GM23338 (cell line): ENCODE measurements at regions not wholly inside any gene's neighbourhood (a gene's known extent, or its start where the extent isn't known, plus 50 kb on each side); places are given as distances from the start of the nearest gene placed in this dataset.

ENCODE experiments used
- ATAC-seq: fragments of 200-7000 bp; cut with Tn5 transposase; 3 replicates; pipeline ENCODE4 v1.9.1; 2020
- DNase-seq: peaks from one replicate; pipeline ENCODE4 v3.0.0-alpha.2; 2015; ENCODE audit warnings: low spot score
- H2AFZ ChIP-seq: fragments of 200-600 bp; sonication (generic); 2 replicates; pipeline ENCODE4 v1.8.0; 2016; ENCODE audit warnings: antibody characterized with exemption, mild to moderate bottlenecking, moderate library complexity
- H3F3A ChIP-seq: fragments of 200-600 bp; sonication (generic); replicated peaks from 2 replicates; pipeline ENCODE4 v1.8.0; 2017; ENCODE audit warnings: antibody characterized with exemption, mixed run types, low read depth
- H3K27ac ChIP-seq: fragments of 200-600 bp; sonication (generic); 2 replicates; pipeline ENCODE4 v1.6.1; 2016; ENCODE audit warnings: low read depth
- H3K27me3 ChIP-seq: fragments of 200-600 bp; sonication (generic); 2 replicates; pipeline ENCODE4 v1.8.0; 2016; ENCODE audit warnings: mild to moderate bottlenecking, mixed run types, moderate library complexity; ENCODE audit not compliant: insufficient read depth
- H3K36me3 ChIP-seq: fragments of 200-600 bp; sonication (generic); 2 replicates; pipeline ENCODE4 v1.8.0; 2016; ENCODE audit warnings: mild to moderate bottlenecking; ENCODE audit not compliant: insufficient read depth
- H3K4me1 ChIP-seq: fragments of 200-600 bp; sonication (generic); 2 replicates; pipeline ENCODE4 v1.8.0; 2016; ENCODE audit warnings: mild to moderate bottlenecking, moderate library complexity; ENCODE audit not compliant: insufficient read depth
- H3K4me2 ChIP-seq: fragments of 200-600 bp; sonication (generic); 2 replicates; pipeline ENCODE4 v1.7.1; 2017; ENCODE audit warnings: mixed run types
- H3K4me3 ChIP-seq: fragments of 200-600 bp; sonication (generic); 2 replicates; pipeline ENCODE4 v1.6.1; 2016; ENCODE audit warnings: mixed run types
- H3K79me2 ChIP-seq: fragments of 200-600 bp; sonication (generic); replicated peaks from 2 replicates; pipeline ENCODE4 v1.8.0; 2017; ENCODE audit warnings: mild to moderate bottlenecking; ENCODE audit not compliant: insufficient read depth
- H3K9me2 ChIP-seq: fragments of 200-600 bp; sonication (generic); 2 replicates; pipeline ENCODE4 v1.8.0; 2017; ENCODE audit not compliant: insufficient read depth
- H4K20me1 ChIP-seq: fragments of 200-600 bp; sonication (generic); replicated peaks from 2 replicates; pipeline ENCODE4 v1.8.0; 2017; ENCODE audit warnings: mild to moderate bottlenecking; ENCODE audit not compliant: insufficient read depth
- H3K27ac Mint-ChIP-seq: 2 replicates; pipeline ENCODE4 v1.8.0; 2020; ENCODE audit warnings: inconsistent platforms, mild to moderate bottlenecking, moderate library complexity, mixed read lengths
- H3K27me3 Mint-ChIP-seq: 3 replicates; pipeline ENCODE4 v1.8.0; 2022; ENCODE audit warnings: low read depth, mild to moderate bottlenecking, moderate library complexity, mixed read lengths, inconsistent platforms; ENCODE audit not compliant: insufficient read depth, poor library complexity
- H3K36me3 Mint-ChIP-seq: 3 replicates; pipeline ENCODE4 v1.8.0; 2021; ENCODE audit warnings: low read depth, mild to moderate bottlenecking, inconsistent platforms, moderate library complexity, mixed read lengths
- H3K4me1 Mint-ChIP-seq: 3 replicates; pipeline ENCODE4 v1.8.0; 2020; ENCODE audit warnings: mild to moderate bottlenecking, inconsistent platforms, mixed read lengths
- H3K4me3 Mint-ChIP-seq: 3 replicates; pipeline ENCODE4 v1.8.0; 2021; ENCODE audit warnings: moderate library complexity, mild to moderate bottlenecking, inconsistent platforms, mixed read lengths
- H3K9me3 Mint-ChIP-seq: 3 replicates; pipeline ENCODE4 v1.8.0; 2020; ENCODE audit warnings: moderate library complexity, mild to moderate bottlenecking, inconsistent platforms, mixed read lengths
- EZH2phosphoT487 ChIP-seq: fragments of 200-600 bp; sonication (generic); IDR thresholded peaks from one replicate; pipeline ENCODE4 v1.8.1; 2018; ENCODE audit warnings: antibody characterized with exemption; ENCODE audit not compliant: unreplicated experiment
- ZNF462 ChIP-seq: fragments of 250-450 bp; sonication (Bioruptor Pico); IDR thresholded peaks from 2 replicates; pipeline ENCODE4 v1.5.0; 2020; ENCODE audit warnings: mild to moderate bottlenecking, moderate library complexity
- TF ChIP-seq, protein P1 (sequence below): IDR thresholded peaks from one replicate; pipeline ENCODE4 v1.6.1; 2018; ENCODE audit warnings: antibody characterized with exemption; ENCODE audit not compliant: unreplicated experiment

GRCh38 chr13:33405371-33405770 lies 119.8 kb upstream of the STARD13 start:
- no peaks in the 10 kb centered on the region for H3K79me2 ChIP-seq
- H3K27ac ChIP-seq, result no peak overlapping the region
- H3K4me3 ChIP-seq, result no peak overlapping the region
- Mint-ChIP-seq H3K36me3 (no peaks in the 10 kb centered on the region), H3K9me3 (no peaks in the 10 kb centered on the region), H3K27ac (no peak overlapping the region), H3K27me3 (no peaks in the 10 kb centered on the region), H3K4me3 (no peak overlapping the region), H3K4me1 (peaks cover 4% of the 10 kb centered on the region)
- DNase-seq (no peak), ATAC-seq (no peak)
- TF ChIP-seq ZNF462 (CRISPR knock-in tag) (no peak), EZH2phosphoT487 (no peak)
- TF ChIP-seq, protein P1, sequence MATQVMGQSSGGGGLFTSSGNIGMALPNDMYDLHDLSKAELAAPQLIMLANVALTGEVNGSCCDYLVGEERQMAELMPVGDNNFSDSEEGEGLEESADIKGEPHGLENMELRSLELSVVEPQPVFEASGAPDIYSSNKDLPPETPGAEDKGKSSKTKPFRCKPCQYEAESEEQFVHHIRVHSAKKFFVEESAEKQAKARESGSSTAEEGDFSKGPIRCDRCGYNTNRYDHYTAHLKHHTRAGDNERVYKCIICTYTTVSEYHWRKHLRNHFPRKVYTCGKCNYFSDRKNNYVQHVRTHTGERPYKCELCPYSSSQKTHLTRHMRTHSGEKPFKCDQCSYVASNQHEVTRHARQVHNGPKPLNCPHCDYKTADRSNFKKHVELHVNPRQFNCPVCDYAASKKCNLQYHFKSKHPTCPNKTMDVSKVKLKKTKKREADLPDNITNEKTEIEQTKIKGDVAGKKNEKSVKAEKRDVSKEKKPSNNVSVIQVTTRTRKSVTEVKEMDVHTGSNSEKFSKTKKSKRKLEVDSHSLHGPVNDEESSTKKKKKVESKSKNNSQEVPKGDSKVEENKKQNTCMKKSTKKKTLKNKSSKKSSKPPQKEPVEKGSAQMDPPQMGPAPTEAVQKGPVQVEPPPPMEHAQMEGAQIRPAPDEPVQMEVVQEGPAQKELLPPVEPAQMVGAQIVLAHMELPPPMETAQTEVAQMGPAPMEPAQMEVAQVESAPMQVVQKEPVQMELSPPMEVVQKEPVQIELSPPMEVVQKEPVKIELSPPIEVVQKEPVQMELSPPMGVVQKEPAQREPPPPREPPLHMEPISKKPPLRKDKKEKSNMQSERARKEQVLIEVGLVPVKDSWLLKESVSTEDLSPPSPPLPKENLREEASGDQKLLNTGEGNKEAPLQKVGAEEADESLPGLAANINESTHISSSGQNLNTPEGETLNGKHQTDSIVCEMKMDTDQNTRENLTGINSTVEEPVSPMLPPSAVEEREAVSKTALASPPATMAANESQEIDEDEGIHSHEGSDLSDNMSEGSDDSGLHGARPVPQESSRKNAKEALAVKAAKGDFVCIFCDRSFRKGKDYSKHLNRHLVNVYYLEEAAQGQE, result no peak
- no peaks in the 10 kb centered on the region for H3K36me3 ChIP-seq
- H3K4me1 ChIP-seq, result 0 out of 2 replicates have a peak, but pooled peaks cover under 1% of the 10 kb centered on the region
- no peak overlapping the region for H2AFZ ChIP-seq
- no peaks in the 10 kb centered on the region for H3K9me2 ChIP-seq
- H3K27me3 ChIP-seq, result no peaks in the 10 kb centered on the region
- H3F3A ChIP-seq, result no peaks in the 10 kb centered on the region
- H3K4me2 ChIP-seq, result no peak overlapping the region
- H4K20me1 ChIP-seq, result no peaks in the 10 kb centered on the region
